Liver (tissue), 8 donors: ENCODE measurements at regions not wholly inside any gene's neighbourhood (a gene's known extent, or its start where the extent isn't known, plus 50 kb on each side); places are given as distances from the start of the nearest gene placed in this dataset.

Experiments used
- DNase-seq: peaks from one replicate; pipeline ENCODE4 v3.0.0-alpha.2; 2017; ENCODE audit warnings: low spot score
- H3K27ac ChIP-seq, 2 donors: one replicate each; pipeline ENCODE4 v1.7.0; 2013; ENCODE audit warnings: inconsistent platforms in 2 of 2, low read length in 2 of 2, control low read depth in 1 of 2, low read depth in 1 of 2, mild to moderate bottlenecking in 1 of 2
- H3K27me3 ChIP-seq, 4 donors: one replicate each; pipeline versions ENCODE4 v1.6.1 to v1.7.0; 2013; ENCODE audit warnings: low read length in 3 of 4, inconsistent platforms in 1 of 4, mild to moderate bottlenecking in 1 of 4, moderate library complexity in 1 of 4; ENCODE audit not compliant: control insufficient read depth in 4 of 4, insufficient read depth in 4 of 4
- H3K36me3 ChIP-seq, 4 donors: one replicate each; pipeline versions ENCODE4 v1.6.1 to v1.7.0; 2013; ENCODE audit warnings: low read length in 3 of 4, mild to moderate bottlenecking in 3 of 4, low read depth in 1 of 4, moderate library complexity in 1 of 4; ENCODE audit not compliant: control insufficient read depth in 4 of 4, insufficient read depth in 3 of 4
- H3K4me1 ChIP-seq, 4 donors: one replicate each; pipeline versions ENCODE4 v1.6.1 to v1.7.0; 2013; ENCODE audit warnings: low read length in 3 of 4, mild to moderate bottlenecking in 3 of 4, moderate library complexity in 1 of 4; ENCODE audit not compliant: control insufficient read depth in 4 of 4, insufficient read depth in 4 of 4
- H3K4me3 ChIP-seq, 3 donors: one replicate each; pipeline versions ENCODE4 v1.6.1 to v1.7.0; 2013; ENCODE audit warnings: low read length in 3 of 3, control low read depth in 1 of 3, low read depth in 1 of 3, mild to moderate bottlenecking in 1 of 3
- H3K9ac ChIP-seq, 2 donors: one replicate each; pipeline ENCODE4 v1.7.0; 2013; ENCODE audit warnings: low read length in 2 of 2, mild to moderate bottlenecking in 2 of 2, moderate library complexity in 2 of 2, control low read depth in 1 of 2, low read depth in 1 of 2
- H3K9me3 ChIP-seq, 4 donors: one replicate each; pipeline versions ENCODE4 v1.6.1 to v1.7.0; 2013; ENCODE audit warnings: low read length in 3 of 4; ENCODE audit not compliant: control insufficient read depth in 4 of 4
- ATF3 ChIP-seq: IDR thresholded peaks from 2 replicates; pipeline ENCODE4 v1.6.1; 2016; ENCODE audit warnings: antibody characterized with exemption
- CTCF ChIP-seq: fragments of 150-350 bp; IDR thresholded peaks from 2 replicates; pipeline ENCODE4 v1.5.1; 2017; ENCODE audit warnings: improper control_type of control experiment, low read depth, low read length; ENCODE audit not compliant: missing input control
- EGR1 ChIP-seq, 2 donors: IDR thresholded peaks; 2 replicates each; pipeline ENCODE4 v1.6.1; 2016 to 2018; ENCODE audit warnings: antibody characterized with exemption in 2 of 2, low read depth in 2 of 2
- FOXA1 ChIP-seq: IDR thresholded peaks from 2 replicates; pipeline ENCODE4 v1.6.1; 2016; ENCODE audit warnings: antibody characterized with exemption
- FOXA2 ChIP-seq: IDR thresholded peaks from 2 replicates; pipeline ENCODE4 v1.6.1; 2016; ENCODE audit warnings: antibody characterized with exemption
- GABPA ChIP-seq, 2 donors: IDR thresholded peaks in 1 of 2; conservative IDR thresholded peaks in 1 of 2; 2 replicates each; pipeline ENCODE4 v1.6.1; 2016; ENCODE audit warnings: antibody characterized with exemption in 2 of 2, mild to moderate bottlenecking in 1 of 2, moderate library complexity in 1 of 2
- HNF4A ChIP-seq, 2 donors: conservative IDR thresholded peaks; 2 replicates each; pipeline ENCODE4 v1.6.1; 2016; ENCODE audit warnings: antibody characterized with exemption in 2 of 2, mild to moderate bottlenecking in 2 of 2
- HNF4G ChIP-seq: IDR thresholded peaks from 2 replicates; pipeline ENCODE4 v1.6.1; 2016; ENCODE audit warnings: antibody characterized with exemption
- JUND ChIP-seq, 2 donors: IDR thresholded peaks; 2 replicates each; pipeline ENCODE4 v1.6.1; 2016; ENCODE audit warnings: antibody characterized with exemption in 2 of 2
- MAX ChIP-seq: IDR thresholded peaks from 2 replicates; pipeline ENCODE4 v1.6.1; 2016; ENCODE audit warnings: antibody characterized with exemption
- NR2F2 ChIP-seq: IDR thresholded peaks from 2 replicates; pipeline ENCODE4 v1.6.1; 2016; ENCODE audit warnings: antibody characterized with exemption
- RAD21 ChIP-seq, 2 donors: IDR thresholded peaks; 2 replicates each; pipeline ENCODE4 v1.6.1; 2016; ENCODE audit warnings: antibody characterized with exemption in 2 of 2, mild to moderate bottlenecking in 2 of 2
- REST ChIP-seq: IDR thresholded peaks from 2 replicates; pipeline ENCODE4 v1.6.1; 2016; ENCODE audit warnings: antibody characterized with exemption, mild to moderate bottlenecking
- RXRA ChIP-seq, 2 donors: IDR thresholded peaks; 2 replicates each; pipeline ENCODE4 v1.6.1; 2017 to 2018; ENCODE audit warnings: antibody characterized with exemption in 2 of 2, mild to moderate bottlenecking in 1 of 2
- SP1 ChIP-seq: IDR thresholded peaks from 2 replicates; pipeline ENCODE4 v1.6.1; 2018; ENCODE audit warnings: antibody characterized with exemption, mild to moderate bottlenecking
- TAF1 ChIP-seq: conservative IDR thresholded peaks from 2 replicates; pipeline ENCODE4 v1.6.1; 2016; ENCODE audit warnings: antibody characterized with exemption, mild to moderate bottlenecking
- YY1 ChIP-seq: IDR thresholded peaks from 2 replicates; pipeline ENCODE4 v1.6.1; 2016; ENCODE audit warnings: antibody characterized with exemption, mild to moderate bottlenecking
- ZBTB33 ChIP-seq: IDR thresholded peaks from 2 replicates; pipeline ENCODE4 v1.6.1; 2016; ENCODE audit warnings: antibody characterized with exemption
- whole genome bisulfite sequencing: extraction: QIAGEN DNeasy Blood & Tissue Kit; methylation state at CpG from one replicate; pipeline ENCODE4 v1.1.7; 2013; 5-methylcytosine and 5-hydroxymethylcytosine counted together
- donor health status: healthy.
- donor health status: healthy.
- donor health status: healthy.
- donor health status: healthy.
- donor health status: healthy.

GRCh38 chrX:79477691-79478090 lies 110.6 kb upstream of the ITM2A start:
- no peaks in the 10 kb centered on the region for H3K36me3 ChIP-seq
- H3K4me3 ChIP-seq = no peak overlapping the region
- DNase-seq = no peak
- no peak for TF ChIP-seq TAF1
- no peak for TF ChIP-seq YY1
- TF ChIP-seq ATF3 = no peak
- no peak for TF ChIP-seq REST
- TF ChIP-seq CTCF = no peak
- no peak for TF ChIP-seq FOXA2
- H3K27me3 ChIP-seq = no peaks in the 10 kb centered on the region
- H3K9ac ChIP-seq = no peak overlapping the region
- H3K4me1 ChIP-seq = no peaks in the 10 kb centered on the region
- H3K27ac ChIP-seq = no peak overlapping the region
- no peaks in the 10 kb centered on the region for H3K9me3 ChIP-seq
- 67% methylated on average over 3 of the region's 3 CpGs for WGBS

GRCh38 chrX:79466636-79467035 lies 99.5 kb upstream of the ITM2A start:
- H3K9me3 ChIP-seq = no peaks in the 10 kb centered on the region
- no peaks in the 10 kb centered on the region for H3K36me3 ChIP-seq
- no peak overlapping the region for H3K4me3 ChIP-seq
- no peaks in the 10 kb centered on the region for H3K4me1 ChIP-seq
- H3K27ac ChIP-seq = no peak overlapping the region
- no peak for DNase-seq
- no peak overlapping the region for H3K9ac ChIP-seq
- TF ChIP-seq CTCF = no peak
- no peak for TF ChIP-seq MAX
- no peak for TF ChIP-seq TAF1
- no peak for TF ChIP-seq NR2F2
- TF ChIP-seq GABPA (IDR thresholded peaks at IDR 0.05 in 1 of 2, conservative IDR thresholded peaks at IDR 0.05 in 1 of 2) = no peak
- no peak for TF ChIP-seq ATF3
- TF ChIP-seq FOXA1 = no peak
- no peak for TF ChIP-seq SP1
- TF ChIP-seq REST = no peak
- no peak for TF ChIP-seq FOXA2
- no peak for TF ChIP-seq EGR1 (IDR thresholded peaks at IDR 0.05; ENCODE audit: low read depth in 2 of 2)
- no peak for TF ChIP-seq HNF4A (conservative IDR thresholded peaks at IDR 0.05)
- TF ChIP-seq JUND (IDR thresholded peaks at IDR 0.05) = no peak
- TF ChIP-seq YY1 = no peak
- TF ChIP-seq RAD21 (IDR thresholded peaks at IDR 0.05) = no peak
- no peak for TF ChIP-seq RXRA (IDR thresholded peaks at IDR 0.05)
- TF ChIP-seq HNF4G = no peak
- no peak for TF ChIP-seq ZBTB33
- peaks cover 0 to 3% (median 0%) of the 10 kb centered on the region in 4 donors for H3K27me3 ChIP-seq
